Loucy (cell line): ENCODE measurements at regions not wholly inside any gene's neighbourhood (a gene's known extent, or its start where the extent isn't known, plus 50 kb on each side); places are given as distances from the start of the nearest gene placed in this dataset.

Experiments
- H2AFZ ChIP-seq: fragments of 200-600 bp; sonication (generic); 2 replicates; pipeline ENCODE4 v1.6.0; 2016; ENCODE audit warnings: antibody characterized with exemption, mild to moderate bottlenecking, low read length, moderate library complexity
- H3F3A ChIP-seq: fragments of 200-600 bp; 2 replicates; pipeline ENCODE4 v1.6.0; 2016; ENCODE audit warnings: antibody characterized with exemption, low read depth, mild to moderate bottlenecking
- H3K27me3 ChIP-seq: fragments of 200-600 bp; sonication (generic); 2 replicates; pipeline ENCODE4 v1.6.1; 2014; ENCODE audit warnings: low read length, mild to moderate bottlenecking; ENCODE audit not compliant: insufficient read depth, poor library complexity, severe bottlenecking
- H3K36me3 ChIP-seq: fragments of 200-600 bp; sonication (generic); 2 replicates; pipeline ENCODE4 v1.6.1; 2016; ENCODE audit warnings: low read length; ENCODE audit not compliant: insufficient read depth
- H3K4me1 ChIP-seq: fragments of 200-600 bp; sonication (generic); 2 replicates; pipeline ENCODE4 v1.5.1; 2014; ENCODE audit warnings: low read length, mild to moderate bottlenecking; ENCODE audit not compliant: insufficient read depth, poor library complexity, severe bottlenecking
- H3K4me2 ChIP-seq: fragments of 200-600 bp; sonication (generic); 2 replicates; pipeline ENCODE4 v1.6.0; 2014; ENCODE audit warnings: antibody characterized with exemption, low read length, low read depth, mild to moderate bottlenecking; ENCODE audit not compliant: poor library complexity, severe bottlenecking
- H3K4me3 ChIP-seq: fragments of 200-600 bp; sonication (generic); 2 replicates; pipeline ENCODE4 v1.5.1; 2014; ENCODE audit warnings: low read length, mild to moderate bottlenecking, mixed read lengths; ENCODE audit not compliant: poor library complexity, severe bottlenecking
- H3K79me2 ChIP-seq: fragments of 200-600 bp; sonication (generic); 2 replicates; pipeline ENCODE4 v1.6.1; 2014; ENCODE audit warnings: low read length; ENCODE audit not compliant: insufficient read depth
- H3K9ac ChIP-seq: fragments of 200-600 bp; sonication (generic); 2 replicates; pipeline ENCODE4 v1.6.0; 2014; ENCODE audit warnings: mild to moderate bottlenecking, low read depth, low read length, moderate library complexity; ENCODE audit not compliant: poor library complexity, severe bottlenecking
- H3K9me2 ChIP-seq: fragments of 200-600 bp; sonication (generic); replicated peaks from 2 replicates; pipeline ENCODE4 v1.6.1; 2016; ENCODE audit warnings: low read depth, low read length, mixed read lengths
- H3K9me3 ChIP-seq: fragments of 200-600 bp; sonication (generic); 2 replicates; pipeline ENCODE4 v1.6.1; 2014; ENCODE audit warnings: mild to moderate bottlenecking, antibody characterized with exemption, low read length, low read depth; ENCODE audit not compliant: insufficient read depth
- H4K20me1 ChIP-seq: fragments of 200-600 bp; sonication (generic); 2 replicates; pipeline ENCODE4 v1.6.0; 2014; ENCODE audit warnings: antibody characterized with exemption, low read length, mild to moderate bottlenecking; ENCODE audit not compliant: insufficient read depth, poor library complexity, severe bottlenecking
- EZH2phosphoT487 ChIP-seq: fragments of 200-600 bp; IDR thresholded peaks from 2 replicates; pipeline ENCODE4 v1.6.1; 2018; ENCODE audit warnings: antibody characterized with exemption, mild to moderate bottlenecking, moderate library complexity, borderline replicate concordance
- TF ChIP-seq, protein P1 (sequence below): fragments of 200-600 bp; sonication (generic); conservative IDR thresholded peaks from 2 replicates; pipeline ENCODE4 v1.5.1; 2014; ENCODE audit warnings: mild to moderate bottlenecking, antibody characterized with exemption, low read length

DNA sequence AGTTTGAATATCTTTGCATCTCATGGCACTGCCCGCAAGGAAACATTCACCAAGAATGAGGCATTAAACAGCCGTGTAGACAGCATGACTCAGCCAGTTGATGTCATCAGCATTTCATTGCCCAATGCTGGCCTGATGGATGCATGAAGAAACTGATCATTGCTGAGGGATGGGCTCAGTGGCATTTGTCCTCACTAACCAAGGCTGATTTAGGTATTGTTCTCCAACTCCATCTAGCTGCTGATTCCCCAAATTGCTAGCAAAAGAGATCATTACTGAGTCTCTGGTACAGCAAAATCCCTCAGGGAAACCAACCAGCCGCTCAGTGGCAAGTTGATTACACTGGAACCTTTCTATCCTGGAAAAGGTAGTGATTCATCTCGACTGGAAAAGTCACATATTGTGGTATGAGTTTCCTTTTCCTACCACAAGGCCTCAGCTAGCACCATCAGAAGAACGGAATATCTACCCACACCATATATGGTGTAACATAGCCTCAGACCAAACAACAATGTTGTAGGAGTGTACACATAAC is 186.5 kb upstream of the GAP43 start:
- Histone ChIP-seq H3F3A (no peaks in the 10 kb centered on the region), H3K79me2 (no peaks in the 10 kb centered on the region), H3K4me1 (no peaks in the 10 kb centered on the region), H3K27me3 (no peaks in the 10 kb centered on the region), H3K4me2 (no peak overlapping the region), H3K9me2 (no peaks in the 10 kb centered on the region), H2AFZ (no peak overlapping the region), H4K20me1 (no peaks in the 10 kb centered on the region), H3K9me3 (no peaks in the 10 kb centered on the region), H3K36me3 (no peaks in the 10 kb centered on the region), H3K4me3 (no peak overlapping the region), H3K9ac (no peak overlapping the region)
- TF ChIP-seq, protein P1, sequence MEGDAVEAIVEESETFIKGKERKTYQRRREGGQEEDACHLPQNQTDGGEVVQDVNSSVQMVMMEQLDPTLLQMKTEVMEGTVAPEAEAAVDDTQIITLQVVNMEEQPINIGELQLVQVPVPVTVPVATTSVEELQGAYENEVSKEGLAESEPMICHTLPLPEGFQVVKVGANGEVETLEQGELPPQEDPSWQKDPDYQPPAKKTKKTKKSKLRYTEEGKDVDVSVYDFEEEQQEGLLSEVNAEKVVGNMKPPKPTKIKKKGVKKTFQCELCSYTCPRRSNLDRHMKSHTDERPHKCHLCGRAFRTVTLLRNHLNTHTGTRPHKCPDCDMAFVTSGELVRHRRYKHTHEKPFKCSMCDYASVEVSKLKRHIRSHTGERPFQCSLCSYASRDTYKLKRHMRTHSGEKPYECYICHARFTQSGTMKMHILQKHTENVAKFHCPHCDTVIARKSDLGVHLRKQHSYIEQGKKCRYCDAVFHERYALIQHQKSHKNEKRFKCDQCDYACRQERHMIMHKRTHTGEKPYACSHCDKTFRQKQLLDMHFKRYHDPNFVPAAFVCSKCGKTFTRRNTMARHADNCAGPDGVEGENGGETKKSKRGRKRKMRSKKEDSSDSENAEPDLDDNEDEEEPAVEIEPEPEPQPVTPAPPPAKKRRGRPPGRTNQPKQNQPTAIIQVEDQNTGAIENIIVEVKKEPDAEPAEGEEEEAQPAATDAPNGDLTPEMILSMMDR: no peak
- TF ChIP-seq EZH2phosphoT487: no peak

DNA sequence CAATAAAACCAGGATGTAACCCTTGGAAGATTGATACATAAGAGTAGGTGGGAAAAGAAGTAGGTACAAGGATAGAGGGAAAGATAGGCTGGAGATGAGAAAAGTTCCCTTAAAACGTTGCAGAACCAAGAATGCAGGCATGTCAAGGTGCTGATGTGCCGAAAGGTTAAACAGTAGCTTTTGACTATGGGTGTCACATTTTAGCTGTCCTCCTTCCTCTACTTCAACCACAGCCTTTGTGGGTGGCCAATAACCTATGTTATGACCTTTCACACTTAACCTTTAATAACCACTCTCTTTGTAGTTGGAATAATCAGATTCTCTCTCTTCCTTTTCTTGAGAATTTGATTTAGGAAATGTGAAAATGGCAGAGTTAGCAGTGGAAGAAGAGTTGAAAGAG is 184.5 kb upstream of the GAP43 start:
- no peaks in the 10 kb centered on the region for H3F3A ChIP-seq
- no peaks in the 10 kb centered on the region for H3K4me1 ChIP-seq
- H3K4me3 ChIP-seq: no peak overlapping the region
- no peak overlapping the region for H2AFZ ChIP-seq
- H3K9ac ChIP-seq: no peak overlapping the region
- TF ChIP-seq EZH2phosphoT487: no peak
- TF ChIP-seq, protein P1: no peak
- H3K9me3 ChIP-seq: no peaks in the 10 kb centered on the region
- no peaks in the 10 kb centered on the region for H4K20me1 ChIP-seq
- no peaks in the 10 kb centered on the region for H3K27me3 ChIP-seq
- H3K36me3 ChIP-seq: no peaks in the 10 kb centered on the region
- no peaks in the 10 kb centered on the region for H3K79me2 ChIP-seq
- H3K4me2 ChIP-seq: no peak overlapping the region
- no peaks in the 10 kb centered on the region for H3K9me2 ChIP-seq

DNA sequence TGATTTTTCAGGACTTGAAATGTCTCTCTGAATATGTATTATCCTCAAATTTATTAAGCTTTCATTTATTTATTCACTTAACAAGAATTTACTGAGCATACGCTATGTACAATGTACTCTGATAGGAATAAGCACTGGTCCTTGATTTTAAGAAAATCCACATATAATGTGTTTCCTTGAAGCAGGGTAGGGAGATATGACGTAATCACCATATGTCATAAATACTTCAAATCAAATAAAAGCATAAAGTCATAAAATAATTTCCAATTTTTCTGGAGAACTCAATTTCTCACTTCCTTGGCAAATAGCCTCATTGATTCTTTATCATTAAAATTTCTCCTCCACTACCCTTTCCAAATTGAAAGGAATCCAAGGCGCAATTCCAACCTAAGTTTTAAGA is 177.8 kb upstream of the GAP43 start:
- no peak overlapping the region for H2AFZ ChIP-seq
- no peak overlapping the region for H3K9ac ChIP-seq
- no peaks in the 10 kb centered on the region for H4K20me1 ChIP-seq
- no peaks in the 10 kb centered on the region for H3K79me2 ChIP-seq
- no peak overlapping the region for H3K4me3 ChIP-seq
- no peaks in the 10 kb centered on the region for H3K4me1 ChIP-seq
- H3K9me3 ChIP-seq: no peaks in the 10 kb centered on the region
- no peaks in the 10 kb centered on the region for H3K27me3 ChIP-seq
- H3K9me2 ChIP-seq: no peaks in the 10 kb centered on the region
- no peaks in the 10 kb centered on the region for H3F3A ChIP-seq
- no peak overlapping the region for H3K4me2 ChIP-seq
- no peaks in the 10 kb centered on the region for H3K36me3 ChIP-seq
- TF ChIP-seq, protein P1: no peak
- no peak for TF ChIP-seq EZH2phosphoT487
